GM10266 (cell line): ENCODE measurements at regions not wholly inside any gene's neighbourhood (a gene's known extent, or its start where the extent isn't known, plus 50 kb on each side); places are given as distances from the start of the nearest gene placed in this dataset.

ENCODE experiments used
- DNase-seq: peaks from one replicate; pipeline ENCODE4 v3.0.0; 2012; ENCODE audit errors: extremely low spot score
- CTCF ChIP-seq: IDR thresholded peaks from 2 replicates; pipeline ENCODE4 v1.5.1; 2012; ENCODE audit warnings: mild to moderate bottlenecking, low read depth; ENCODE audit not compliant: control insufficient read depth, insufficient read depth; ENCODE audit errors: missing control alignments

GRCh38 chr2:180524499-180524898 is 455.9 kb upstream of the UBE2E3 start:
- DNase-seq = no peak

GRCh38 chr2:180523621-180524340 is 456.6 kb upstream of the UBE2E3 start:
- no peak for TF ChIP-seq CTCF
- no peak for DNase-seq

More at GRCh38 chr2:180524499-180524898, 455.9 kb upstream of the UBE2E3 start:
- TF ChIP-seq CTCF = no peak

- DNase-seq = no peak
- no peak for TF ChIP-seq CTCF
Measured at GRCh38 chr2:180520921-180521581, 459.4 kb upstream of the UBE2E3 start.

GRCh38 chr2:180520206-180520605 is 460.2 kb upstream of the UBE2E3 start:
- DNase-seq = no peak
- no peak for TF ChIP-seq CTCF

- no peak for TF ChIP-seq CTCF
- DNase-seq = no peak
Measured at GRCh38 chr2:180519276-180519675, 461.1 kb upstream of the UBE2E3 start.

- no peak for DNase-seq
- no peak for TF ChIP-seq CTCF
Measured at GRCh38 chr2:180516232-180516631, 464.2 kb upstream of the UBE2E3 start.

GRCh38 chr2:180513389-180513788 is 467.0 kb upstream of the UBE2E3 start:
- no peak for DNase-seq
- TF ChIP-seq CTCF = no peak
